IPS DF 4.7 (cell line): ENCODE measurements at regions not wholly inside any gene's neighbourhood (a gene's known extent, or its start where the extent isn't known, plus 50 kb on each side); places are given as distances from the start of the nearest gene placed in this dataset.
"Not testable (repeated sequence)": the region's sequence is repeated elsewhere in the genome, so short reads cannot be mapped to it uniquely, and the experiment has no call there.

ENCODE experiments used
- DNase-seq: peaks from one replicate; pipeline ENCODE4 v3.0.0-alpha.2; 2013; ENCODE audit warnings: low spot score; ENCODE audit errors: extremely low read depth

GRCh38 chr13:54687173-54687572 lies 1658.6 kb downstream of the OLFM4 start:
- DNase-seq, result no peak

GRCh38 chr13:54699831-54700230 lies 1671.2 kb downstream of the OLFM4 start:
- DNase-seq, result no peak

- DNase-seq, result no peak
These were observed 1677.1 kb downstream of the OLFM4 start for GRCh38 chr13:54705738-54706137.

GRCh38 chr13:54706336-54706735 lies 1677.7 kb downstream of the OLFM4 start:
- no peak for DNase-seq

GRCh38 chr13:54709546-54709945 lies 1680.9 kb downstream of the OLFM4 start:
- DNase-seq, result no peak

- peak; percentile 46 for DNase-seq
These were observed 1705.0 kb downstream of the OLFM4 start for GRCh38 chr13:54733639-54734038.

- DNase-seq, result not testable (repeated sequence)
These were observed 1708.6 kb downstream of the OLFM4 start for GRCh38 chr13:54737211-54737610.

- no peak for DNase-seq
These were observed 1714.4 kb downstream of the OLFM4 start for GRCh38 chr13:54742984-54743383.

- no peak for DNase-seq
These were observed 1716.1 kb downstream of the OLFM4 start for GRCh38 chr13:54744747-54745146.

- DNase-seq, result no peak
These were observed 1721.9 kb downstream of the OLFM4 start for GRCh38 chr13:54750521-54750920.

GRCh38 chr13:54758795-54759194 lies 1730.2 kb downstream of the OLFM4 start:
- DNase-seq, result no peak

GRCh38 chr13:54768214-54768613 lies 1739.6 kb downstream of the OLFM4 start:
- no peak for DNase-seq

- DNase-seq, result no peak
These were observed 1747.0 kb downstream of the OLFM4 start for GRCh38 chr13:54775501-54776191.

- DNase-seq, result no peak
These were observed 1759.1 kb downstream of the OLFM4 start for GRCh38 chr13:54787754-54788153.

GRCh38 chr13:54799621-54800226 lies 1771.1 kb downstream of the OLFM4 start:
- no peak for DNase-seq

GRCh38 chr13:54802226-54802625 lies 1773.6 kb downstream of the OLFM4 start:
- no peak for DNase-seq

- DNase-seq, result no peak
These were observed 1777.1 kb downstream of the OLFM4 start for GRCh38 chr13:54805743-54806142.

GRCh38 chr13:54821938-54822470 lies 1793.4 kb downstream of the OLFM4 start:
- not testable (repeated sequence) for DNase-seq

- not testable (repeated sequence) for DNase-seq
These were observed 1800.9 kb downstream of the OLFM4 start for GRCh38 chr13:54829391-54830068.

GRCh38 chr13:54836273-54836672 lies 1807.7 kb downstream of the OLFM4 start:
- no peak for DNase-seq

GRCh38 chr13:54841682-54842081 lies 1813.1 kb downstream of the OLFM4 start:
- no peak for DNase-seq

- no peak for DNase-seq
These were observed 1816.8 kb downstream of the OLFM4 start for GRCh38 chr13:54845351-54845965.
